NCI-H524 (cell line): ENCODE measurements at regions not wholly inside any gene's neighbourhood (a gene's known extent, or its start where the extent isn't known, plus 50 kb on each side); places are given as distances from the start of the nearest gene placed in this dataset.
A peak's percentile ranks its signal among the peaks of the same experiment; 100 is the strongest.

ENCODE experiments used
- DNase-seq, 2 experiments: peaks; one replicate each; lab custom pipeline; 2025; lab: John Stamatoyannopoulos, UW

DNA sequence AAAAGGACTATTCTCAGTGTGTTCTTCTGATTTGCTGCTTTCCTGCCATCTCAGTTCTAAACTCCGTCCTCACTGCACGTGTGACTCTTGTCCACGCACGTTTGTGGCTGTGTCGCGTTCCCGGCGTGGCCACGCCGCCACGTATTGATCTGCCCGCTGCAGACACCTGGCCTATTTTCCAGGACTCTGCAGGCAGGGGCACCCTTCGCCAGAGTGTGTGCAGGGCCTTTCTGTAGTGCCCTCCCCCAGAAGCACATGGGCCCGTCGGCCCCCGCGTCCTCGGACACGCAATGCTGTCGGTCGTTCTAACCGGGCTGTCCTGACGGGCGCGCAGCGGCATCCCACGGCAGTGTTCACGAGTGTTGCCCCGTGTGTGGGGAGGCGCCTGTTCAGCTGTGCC is 87.6 kb downstream of the YTHDF1 start:
- DNase-seq = no peak

DNA sequence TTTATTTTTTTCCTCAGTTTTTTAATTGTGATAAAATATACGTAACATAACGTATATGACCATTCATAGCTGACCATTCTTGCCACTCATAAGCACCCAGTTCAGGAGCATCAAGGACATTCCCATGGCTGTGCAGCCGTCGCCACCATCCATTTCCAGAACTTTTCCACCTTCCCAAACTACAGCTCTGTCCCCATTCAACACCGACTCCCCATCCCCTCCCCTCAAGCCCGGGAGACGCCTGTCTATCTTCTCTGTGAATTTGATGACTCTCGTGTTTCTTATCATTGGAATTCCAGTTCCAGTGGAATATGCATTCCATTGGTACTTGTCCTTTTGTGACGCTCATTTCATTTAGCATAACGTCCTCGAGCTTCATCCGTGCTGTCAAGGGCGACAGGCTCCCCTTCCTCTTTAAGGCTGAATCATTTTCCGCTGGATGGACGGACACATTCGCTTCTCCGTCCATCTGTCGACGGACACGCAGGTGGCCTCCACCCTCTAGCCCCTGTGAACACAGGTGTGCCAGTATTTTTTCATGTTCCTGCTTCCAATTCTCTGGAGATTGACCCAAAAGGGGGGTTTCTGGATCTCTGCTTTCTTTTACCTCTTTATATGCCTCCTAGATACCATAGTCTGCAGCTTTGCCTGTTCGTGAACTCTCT is 88.1 kb downstream of the YTHDF1 start:
- no peak for DNase-seq

DNA sequence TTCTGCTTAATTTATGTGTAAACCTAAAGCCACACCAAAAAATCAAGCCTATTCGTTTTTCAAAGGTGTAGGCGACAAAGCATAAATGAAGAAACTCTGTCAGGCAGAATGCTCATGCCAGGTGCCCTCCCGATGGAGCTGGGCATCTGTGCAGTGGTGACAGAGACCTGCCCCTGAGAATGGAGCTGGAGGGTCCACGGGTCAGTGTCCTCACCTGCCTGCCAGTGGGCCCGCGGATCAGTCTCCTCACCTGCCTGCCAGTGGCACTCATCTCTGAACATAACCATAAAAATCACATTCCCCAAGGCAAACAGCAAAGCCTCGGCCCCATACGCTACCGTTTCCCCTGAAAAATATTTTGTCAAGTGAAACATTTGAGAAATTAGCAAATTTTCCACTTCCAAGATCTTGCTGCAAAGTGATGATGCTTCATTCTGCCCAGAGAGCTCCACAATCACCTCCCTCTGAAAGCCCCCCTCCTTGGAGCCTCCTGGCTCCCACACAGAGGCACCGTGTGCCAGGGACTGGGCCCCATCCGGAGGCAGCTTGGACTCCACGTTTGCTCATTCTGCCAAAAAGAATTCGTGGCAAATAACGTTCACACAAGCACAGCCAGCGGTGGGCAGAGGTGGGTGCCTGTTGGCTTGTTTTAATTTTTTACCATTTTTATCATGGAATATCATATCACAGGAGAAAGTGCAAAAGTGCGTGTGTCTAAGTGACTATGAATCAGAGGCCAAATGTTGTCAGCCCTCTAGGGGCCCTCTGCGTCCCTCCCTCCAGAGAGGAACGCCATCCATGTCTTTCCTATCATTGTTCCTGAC is 88.8 kb downstream of the YTHDF1 start:
- DNase-seq = no peak

DNA sequence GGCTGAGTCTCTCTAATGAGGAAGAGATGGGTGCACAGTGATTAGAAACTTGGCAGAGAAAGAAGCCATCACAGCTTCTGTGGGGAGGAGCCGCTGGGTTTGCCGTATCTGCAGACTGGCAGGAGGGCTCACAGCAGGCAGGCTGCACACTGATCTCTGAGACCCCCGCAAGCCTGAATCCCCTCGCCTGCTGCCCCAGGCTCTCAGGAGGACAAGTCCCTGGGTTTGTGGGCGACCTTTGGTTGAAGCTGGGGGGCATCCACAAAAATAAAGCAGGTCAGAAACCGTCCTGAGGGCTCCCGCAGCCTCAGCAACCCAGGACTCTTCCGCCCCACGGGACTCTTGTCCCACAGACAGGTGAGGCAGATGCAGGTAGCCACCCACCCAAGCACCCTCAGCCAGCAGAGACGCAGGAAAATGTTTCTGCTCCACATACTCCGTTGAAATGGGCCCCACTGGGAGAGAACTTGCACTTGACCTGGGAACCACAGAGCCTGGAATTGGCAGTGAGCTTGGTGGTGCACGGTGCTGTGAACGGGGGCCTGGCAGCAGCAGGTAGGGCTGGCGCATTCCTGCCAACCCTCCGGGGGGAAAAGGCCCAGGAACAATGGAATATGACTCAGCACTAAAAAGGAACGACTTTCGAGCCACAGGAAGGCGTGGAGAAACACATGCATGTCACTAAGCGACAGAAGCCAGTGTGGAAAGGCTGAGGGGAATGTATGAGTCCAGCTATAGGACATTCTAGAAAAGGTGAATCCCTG is 89.9 kb downstream of the YTHDF1 start:
- DNase-seq = no peak

DNA sequence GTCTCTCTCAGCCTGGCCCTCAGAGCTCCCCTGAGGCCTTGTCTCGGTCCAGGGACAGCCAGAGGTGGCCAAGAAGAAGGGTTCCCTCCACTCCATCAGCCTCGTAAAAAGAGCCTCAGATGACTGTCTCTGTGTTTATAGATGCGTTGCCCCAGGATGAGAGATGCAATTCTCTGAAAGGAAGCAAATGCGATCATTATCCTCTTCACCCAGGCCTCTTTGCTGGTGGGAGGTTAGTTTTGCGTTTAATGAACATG is 90.4 kb downstream of the YTHDF1 start:
- DNase-seq = no peak

DNA sequence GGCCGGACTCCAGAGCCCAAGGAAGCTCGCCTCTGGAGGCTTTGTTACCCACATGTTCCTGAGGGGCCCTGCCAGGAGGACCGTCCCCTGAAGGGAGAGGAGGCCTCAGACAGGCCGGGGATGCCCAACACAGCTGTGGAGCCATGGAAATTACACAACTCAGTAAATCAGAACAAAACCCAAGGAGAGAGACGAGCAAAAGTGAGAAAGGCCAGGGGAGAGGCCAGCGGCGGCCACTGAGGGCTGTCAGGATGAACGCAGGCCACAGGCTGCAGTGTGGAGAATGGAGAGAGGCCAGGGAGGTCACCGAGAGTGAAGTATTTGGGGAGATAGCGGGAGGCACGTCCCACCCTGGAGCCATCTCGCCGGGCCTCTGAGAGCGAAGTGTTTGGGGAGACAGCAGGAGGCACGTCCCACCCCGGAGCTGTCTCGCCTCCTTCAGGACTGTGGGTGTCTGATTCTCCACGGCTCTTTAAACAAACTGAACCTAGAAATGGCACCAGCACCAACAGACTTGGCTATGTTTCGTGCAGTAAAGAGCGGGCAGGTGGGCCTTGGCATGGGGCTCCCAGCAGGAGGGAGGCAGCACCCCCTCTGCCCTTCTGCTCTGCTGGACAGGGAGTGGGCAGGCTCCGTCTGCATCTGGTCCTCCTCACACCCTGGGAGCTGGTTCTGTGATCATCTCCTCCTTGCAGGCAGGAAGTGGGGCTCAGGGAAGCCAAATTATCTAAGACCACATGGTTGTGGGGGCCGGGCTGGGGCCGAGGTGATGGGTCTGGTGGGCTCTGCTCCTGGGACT is 91.0 kb downstream of the YTHDF1 start:
- no peak for DNase-seq

DNA sequence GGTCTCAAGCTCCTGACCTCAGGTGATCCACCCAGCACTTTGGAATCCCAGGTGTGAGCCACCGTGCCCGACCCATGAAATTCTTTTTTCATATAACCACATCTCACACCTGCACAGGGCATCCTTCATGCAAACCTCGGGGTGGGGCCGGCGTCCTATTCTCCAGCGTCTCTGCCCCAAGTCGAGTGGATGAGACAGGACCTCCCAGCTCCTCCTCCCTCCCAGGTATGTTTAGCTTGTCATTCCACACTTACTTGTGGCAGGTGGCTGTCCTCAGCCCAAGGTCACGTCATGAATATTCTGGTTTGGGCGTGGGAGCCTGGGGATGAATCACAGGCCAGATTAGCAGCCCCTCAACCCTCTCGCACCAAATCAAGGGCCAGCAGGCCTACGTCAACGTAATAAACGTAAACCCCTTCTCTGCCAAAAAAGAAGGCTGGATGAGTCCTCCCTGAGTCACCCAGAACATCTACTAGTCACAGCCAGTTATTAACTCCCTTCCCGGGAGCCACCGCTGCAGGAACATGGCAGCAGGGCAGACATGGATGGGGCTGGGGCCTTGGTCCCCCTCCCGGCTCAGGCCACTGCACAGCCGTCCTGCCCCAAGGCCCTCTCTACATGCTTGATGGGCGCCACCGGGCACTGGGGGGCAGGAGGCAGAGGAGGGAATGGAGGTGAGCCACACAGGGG is 91.7 kb downstream of the YTHDF1 start:
- DNase-seq = no peak

DNA sequence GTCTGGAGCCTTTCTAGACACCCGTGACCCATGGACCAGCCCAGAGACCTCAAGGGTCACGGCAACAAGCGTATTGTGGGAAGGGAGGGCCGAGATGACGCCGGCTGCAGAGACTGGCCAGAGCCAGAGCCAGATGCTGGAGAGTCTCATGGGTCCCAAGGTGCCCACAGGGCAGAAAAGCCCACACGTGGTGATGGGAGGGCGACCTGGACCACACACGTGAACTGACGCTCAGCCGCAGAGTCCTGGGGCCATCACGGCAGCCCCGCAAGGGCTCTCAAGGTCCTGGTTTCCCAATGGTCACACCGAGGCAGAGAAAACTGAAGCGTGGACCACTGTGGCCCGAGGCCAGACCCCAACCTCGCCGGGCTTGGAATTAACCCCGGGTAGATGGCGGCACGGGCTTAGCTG is 92.6 kb downstream of the YTHDF1 start:
- DNase-seq = no peak

DNA sequence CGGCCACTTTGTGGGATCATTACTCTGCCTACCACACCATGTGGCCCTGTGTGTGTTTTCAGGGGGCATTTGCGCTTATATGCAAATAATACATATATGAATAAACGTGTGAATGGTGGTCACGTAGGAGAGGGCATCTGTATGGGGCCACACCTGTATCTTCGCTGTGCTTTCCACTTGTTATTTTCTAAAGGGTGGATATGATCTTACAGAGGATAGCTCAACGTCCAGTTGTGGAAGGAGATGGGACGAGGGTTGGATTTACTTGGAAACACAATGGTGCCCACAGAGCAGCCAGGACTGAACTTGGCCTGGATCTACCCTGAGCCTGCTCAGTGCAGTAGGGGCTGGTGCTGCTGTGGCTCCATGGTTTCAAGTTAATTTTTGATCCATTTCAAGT is 93.3 kb downstream of the YTHDF1 start:
- no peak for DNase-seq

DNA sequence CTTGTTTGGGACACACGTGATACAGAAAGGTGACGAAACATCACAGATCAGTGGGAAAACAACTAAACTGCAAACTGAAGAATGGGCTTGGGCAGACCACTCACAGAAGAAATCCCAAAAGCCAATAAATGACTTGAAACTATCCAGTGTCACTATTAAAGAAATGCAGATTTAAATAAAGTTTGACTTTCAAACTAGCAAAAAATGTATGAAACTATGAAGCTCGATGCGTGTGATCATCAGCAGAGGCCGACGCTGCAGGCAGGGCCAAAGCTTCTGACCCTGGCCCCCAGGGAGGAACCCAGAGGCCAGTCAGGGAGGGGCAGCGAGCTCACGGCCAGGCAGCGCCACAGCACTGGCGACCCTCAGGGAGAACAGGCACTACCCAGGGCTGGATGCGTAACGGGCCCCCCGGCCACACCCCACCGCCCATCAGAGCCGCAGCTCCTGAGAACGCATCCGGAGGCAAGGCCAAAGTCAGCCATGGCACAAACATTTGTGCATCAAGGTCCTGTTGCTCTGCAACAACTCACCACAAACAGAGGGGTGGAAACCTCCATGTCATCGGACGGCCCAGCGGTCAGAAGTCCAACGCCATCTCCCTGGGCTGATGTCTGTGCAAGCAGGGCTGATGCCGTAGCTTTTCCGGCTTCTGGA is 94.1 kb downstream of the YTHDF1 start:
- DNase-seq = no peak

DNA sequence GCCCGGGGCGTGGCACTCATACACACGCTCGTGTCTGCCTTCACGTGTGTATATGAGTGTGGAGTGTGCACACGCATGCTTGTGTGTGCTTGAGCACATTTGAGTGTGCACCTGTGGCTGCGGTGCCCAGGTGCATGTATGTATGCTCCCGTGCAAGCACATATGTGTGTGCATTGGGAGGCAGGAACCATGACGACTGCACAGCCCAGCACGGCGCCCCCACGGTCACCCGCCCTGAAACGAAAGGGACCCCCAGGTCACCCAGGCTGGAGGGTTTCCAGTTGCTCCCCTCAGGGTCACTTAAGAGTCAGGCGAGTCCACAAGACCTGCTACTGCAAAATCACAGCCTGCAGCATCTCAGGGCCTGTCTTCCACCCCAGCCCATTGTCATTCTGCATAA is 94.7 kb downstream of the YTHDF1 start:
- DNase-seq = no peak

DNA sequence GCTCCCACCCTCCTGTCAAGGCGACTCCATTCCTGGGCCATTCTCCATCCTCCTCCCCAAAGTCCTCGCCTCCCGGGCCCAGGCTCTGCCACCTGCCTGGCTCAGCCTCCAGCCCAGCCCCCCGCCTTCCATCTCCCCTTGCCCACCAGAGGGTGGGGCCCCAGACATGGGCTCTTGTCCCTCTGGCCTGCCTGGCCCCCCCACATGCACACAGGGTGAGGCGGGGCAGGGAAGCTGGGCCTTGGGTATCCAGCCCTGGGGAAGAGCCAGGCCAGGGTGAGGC is 95.2 kb downstream of the YTHDF1 start:
- no peak for DNase-seq

DNA sequence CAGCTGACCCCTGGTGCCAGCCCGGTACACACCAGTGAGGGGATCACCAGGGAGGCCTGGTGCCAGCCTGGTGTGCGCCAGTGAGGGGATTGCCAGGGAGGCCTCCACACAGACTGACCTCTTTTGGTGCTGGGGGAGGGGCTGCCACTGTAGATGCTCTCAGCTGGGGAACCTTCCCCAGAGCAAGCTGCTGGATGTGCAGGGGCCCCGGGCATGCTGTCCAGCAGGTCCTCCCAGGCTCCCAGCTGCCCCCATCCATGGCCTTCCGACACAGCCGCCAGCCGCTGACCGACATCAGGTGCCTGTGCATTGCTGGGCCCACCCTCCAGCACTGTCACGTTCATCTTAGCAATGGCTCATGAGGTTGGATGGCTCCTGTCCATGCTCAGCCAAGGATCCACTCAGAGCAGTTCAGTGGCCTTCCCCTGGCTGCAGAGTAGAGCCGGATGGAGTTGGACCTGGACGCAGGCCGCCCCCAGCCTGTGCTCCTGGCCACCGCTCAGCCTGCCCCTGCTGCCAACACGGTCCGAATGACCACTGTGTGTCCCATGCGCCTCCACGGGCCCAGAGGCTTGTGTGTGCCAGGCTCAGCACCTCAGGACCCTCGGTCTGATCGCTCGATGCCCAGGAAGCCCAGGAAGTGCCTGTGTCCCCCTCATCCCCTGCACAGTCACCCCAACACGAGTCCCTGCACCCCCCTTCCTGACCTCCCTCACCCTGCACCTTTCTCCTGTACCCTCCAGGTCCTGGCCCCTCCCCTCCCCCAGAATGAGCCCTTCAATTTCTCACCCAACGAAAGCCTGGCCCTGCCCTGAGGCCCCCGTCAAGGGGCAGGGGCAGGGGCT is 95.7 kb downstream of the YTHDF1 start:
- no peak for DNase-seq

DNA sequence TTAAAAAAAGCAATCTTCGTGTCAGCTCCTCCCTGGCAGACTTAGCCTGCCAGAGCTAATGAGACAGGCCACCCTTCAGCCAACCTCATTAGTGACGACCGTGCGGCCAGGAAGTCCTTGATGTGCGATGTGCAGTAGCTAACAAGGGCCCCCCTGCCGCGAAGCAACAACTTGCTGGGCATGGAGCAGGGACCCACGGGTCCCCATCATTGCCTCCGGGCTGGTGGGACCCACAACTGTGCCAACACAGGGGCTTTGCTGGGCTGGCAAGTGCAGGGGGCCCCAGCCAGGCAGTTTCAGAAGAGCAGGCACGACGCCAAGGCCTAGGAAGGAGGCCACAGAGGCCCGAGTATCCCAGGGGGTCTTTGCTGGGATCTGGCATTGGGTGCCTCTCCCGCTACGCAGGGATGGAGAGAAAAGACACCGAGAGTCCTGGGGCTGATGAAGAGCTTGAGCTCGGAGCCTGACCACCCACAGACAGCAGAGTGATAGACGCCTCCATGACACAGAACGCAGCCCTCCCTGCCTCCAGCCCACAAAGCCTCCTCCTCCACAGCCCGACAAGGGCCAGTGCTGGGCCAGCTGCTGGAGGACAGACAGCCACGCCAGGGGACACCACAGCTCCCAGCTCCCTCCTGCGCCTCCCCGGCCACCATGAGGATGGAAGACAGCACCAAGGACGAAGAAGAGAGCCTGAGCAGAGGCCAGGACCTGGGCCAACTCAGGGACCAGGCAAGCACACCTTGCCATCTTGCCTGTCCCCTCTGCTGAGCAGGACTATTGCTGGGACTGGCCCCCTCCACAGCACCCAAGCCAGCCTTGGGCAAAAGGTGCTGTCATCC is 96.6 kb downstream of the YTHDF1 start:
- DNase-seq = peak in 1 of 2 experiments; percentile 23

DNA sequence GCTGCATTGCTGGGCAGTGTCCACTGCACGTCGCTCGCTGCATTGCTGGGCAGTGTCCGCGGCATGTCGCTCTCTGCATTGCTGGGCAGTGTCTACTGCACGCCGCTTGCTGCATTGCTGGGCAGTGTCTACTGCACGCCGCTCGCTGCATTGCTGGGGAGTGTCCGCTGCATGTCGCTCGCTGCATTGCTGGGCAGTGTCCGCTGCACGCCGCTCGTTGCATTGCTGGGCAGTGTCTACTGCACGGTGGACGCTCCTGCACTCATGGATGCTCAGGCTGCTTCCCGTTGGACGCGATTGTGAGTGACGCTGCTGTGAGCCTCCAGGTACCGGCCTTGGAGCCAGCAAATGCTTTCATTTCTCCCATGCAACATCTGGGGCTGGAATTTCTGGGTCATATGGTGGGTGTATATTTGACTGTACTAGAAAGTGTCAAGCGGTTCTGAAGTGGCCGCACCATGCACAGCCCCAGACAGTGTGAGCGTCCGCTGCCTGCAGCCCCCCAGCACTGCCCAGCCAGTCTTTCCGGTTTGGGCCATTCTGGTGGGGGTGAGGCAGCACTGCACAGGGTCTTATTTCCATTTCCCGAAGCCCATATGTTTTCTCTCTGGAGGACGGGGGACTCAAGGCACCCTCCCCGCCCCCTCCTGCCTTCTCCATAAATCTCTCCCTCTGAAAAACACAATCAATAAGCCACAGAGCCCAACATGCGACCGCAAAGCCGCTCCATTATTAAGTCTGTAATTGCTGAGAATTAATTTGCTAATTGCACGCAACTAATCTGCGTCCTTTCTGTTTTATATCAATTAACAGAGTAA is 97.4 kb downstream of the YTHDF1 start:
- DNase-seq = peak in 1 of 2 experiments; percentile 39

DNA sequence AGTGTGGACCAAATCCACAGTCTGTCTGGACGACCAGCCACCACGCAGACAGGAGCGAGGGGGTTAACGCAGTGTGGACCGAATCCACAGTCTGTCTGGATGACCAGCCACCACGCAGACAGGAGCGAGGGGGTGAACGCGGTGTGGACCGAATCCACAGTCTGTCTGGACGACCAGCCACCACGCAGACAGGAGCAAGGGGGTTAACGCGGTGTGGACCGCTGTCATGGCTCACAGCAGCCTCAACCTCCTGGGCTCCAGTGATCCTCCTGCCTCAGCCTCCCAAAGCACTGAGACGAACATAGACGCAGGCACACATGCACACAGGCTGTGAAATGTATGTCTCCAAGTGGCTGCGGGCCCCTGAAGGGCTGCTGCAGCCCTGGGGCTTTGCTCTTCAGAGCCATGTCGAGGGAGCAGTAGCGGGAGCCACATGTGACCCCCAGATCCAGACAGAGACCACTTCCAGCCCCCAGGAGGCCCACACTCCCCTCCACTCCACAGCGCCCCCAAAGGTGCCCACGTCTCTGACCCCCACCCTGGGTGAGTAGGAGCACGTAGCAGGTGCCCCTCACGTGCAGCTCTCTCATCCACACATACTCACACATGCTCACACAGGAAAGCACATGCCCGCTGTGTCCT is 98.1 kb downstream of the YTHDF1 start:
- no peak for DNase-seq

DNA sequence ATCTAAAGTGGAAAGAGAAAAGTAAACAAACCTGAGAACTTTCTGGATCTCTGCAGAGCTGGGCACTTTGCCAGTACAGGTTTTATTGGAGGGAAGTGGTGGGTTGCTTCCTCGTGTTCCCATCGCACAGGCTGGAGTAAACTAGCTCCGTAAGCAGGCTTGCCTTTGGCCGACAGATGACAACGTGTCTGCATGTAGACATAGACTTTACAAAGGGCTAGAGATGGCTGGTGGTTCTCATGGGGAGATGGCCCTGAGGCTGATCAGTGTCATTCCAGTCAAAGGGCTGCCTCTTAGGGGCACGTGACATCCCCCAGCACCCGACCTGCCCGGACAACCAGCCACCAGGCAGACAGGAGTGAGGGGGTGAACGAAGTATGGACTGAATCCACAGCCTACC is 98.8 kb downstream of the YTHDF1 start:
- no peak for DNase-seq

DNA sequence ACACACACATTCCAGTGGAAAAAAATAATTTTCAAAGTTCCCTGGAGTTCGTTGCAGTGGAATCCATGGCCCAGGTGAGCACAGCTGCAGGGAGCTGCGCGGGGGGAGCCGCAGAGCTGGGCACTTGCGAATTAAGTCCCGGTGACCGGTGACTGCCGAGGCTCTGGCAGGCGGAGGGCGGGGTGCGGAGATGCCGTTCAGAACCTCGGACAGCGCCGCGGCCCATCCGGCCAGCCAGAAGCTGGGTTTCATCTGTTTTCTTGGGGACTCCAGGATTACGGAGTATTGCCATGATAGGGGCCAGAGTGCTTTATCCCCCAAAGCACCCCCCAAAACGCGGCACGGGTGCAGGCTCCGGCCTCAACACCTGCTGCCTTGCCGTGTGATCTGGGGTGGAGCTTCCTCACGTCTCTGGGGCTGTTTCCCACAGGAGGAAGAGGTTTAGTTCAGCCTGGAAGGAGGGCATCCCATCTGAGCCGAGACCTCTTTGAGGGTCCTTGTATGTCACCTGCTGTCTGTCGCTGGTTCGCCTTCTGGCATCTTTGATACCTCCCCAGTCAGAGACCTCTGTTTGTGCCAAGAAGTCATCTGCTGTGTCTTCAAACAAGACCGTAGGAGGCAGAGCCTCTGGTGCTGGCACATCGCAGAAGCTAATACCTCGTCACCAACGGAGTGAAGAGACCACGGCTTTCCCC is 99.4 kb downstream of the YTHDF1 start:
- peak in 1 of 2 experiments; percentile 44 for DNase-seq
